ENCODE measurements at regions not wholly inside any gene's neighbourhood (a gene's known extent, or its start where the extent isn't known, plus 50 kb on each side); places are given as distances from the start of the nearest gene placed in this dataset.
"Not testable (repeated sequence)": the region's sequence is repeated elsewhere in the genome, so short reads cannot be mapped to it uniquely, and the experiment has no call there.

- peak; percentile 67 for ATAC-seq
Observed at GRCh38 chr7:91569728-91570457, 305.7 kb downstream of the FZD1 start.

GRCh38 chr7:91570560-91570959, 306.3 kb downstream of the FZD1 start:
- ATAC-seq: no peak

- no peak for ATAC-seq
Observed at GRCh38 chr7:91571601-91572000, 307.4 kb downstream of the FZD1 start.

GRCh38 chr7:91573405-91573804, 307.1 kb downstream of the MTERF1 start:
- no peak for ATAC-seq

GRCh38 chr7:91576459-91576858, 304.0 kb downstream of the MTERF1 start:
- not testable (repeated sequence) for ATAC-seq

- ATAC-seq: no peak
Observed at GRCh38 chr7:91579837-91580236, 300.7 kb downstream of the MTERF1 start.

GRCh38 chr7:91582799-91583477, 297.6 kb downstream of the MTERF1 start:
- no peak for ATAC-seq

GRCh38 chr7:91596287-91596686, 284.2 kb downstream of the MTERF1 start:
- no peak for ATAC-seq

- no peak for ATAC-seq
Observed at GRCh38 chr7:91598791-91599190, 281.7 kb downstream of the MTERF1 start.

- ATAC-seq: no peak
Observed at GRCh38 chr7:91600112-91600511, 280.4 kb downstream of the MTERF1 start.

- ATAC-seq: no peak
Observed at GRCh38 chr7:91603707-91604106, 276.8 kb downstream of the MTERF1 start.

- no peak for ATAC-seq
Observed at GRCh38 chr7:91608606-91609005, 271.9 kb downstream of the MTERF1 start.

GRCh38 chr7:91609525-91609924, 271.0 kb downstream of the MTERF1 start:
- no peak for ATAC-seq

- ATAC-seq: no peak
Observed at GRCh38 chr7:91614431-91614830, 266.1 kb downstream of the MTERF1 start.

GRCh38 chr7:91618776-91619765, 261.4 kb downstream of the MTERF1 start:
- ATAC-seq: no peak

GRCh38 chr7:91620827-91621226, 259.7 kb downstream of the MTERF1 start:
- no peak for ATAC-seq

- ATAC-seq: not testable (repeated sequence)
Observed at GRCh38 chr7:91627324-91627723, 253.2 kb downstream of the MTERF1 start.

- no peak for ATAC-seq
Observed at GRCh38 chr7:91628742-91629141, 251.8 kb downstream of the MTERF1 start.

GRCh38 chr7:91630581-91631380, 249.7 kb downstream of the MTERF1 start:
- ATAC-seq: no peak

GRCh38 chr7:91632234-91632940, 248.1 kb downstream of the MTERF1 start:
- no peak for ATAC-seq

GRCh38 chr7:91633013-91633441, 247.5 kb downstream of the MTERF1 start:
- ATAC-seq: no peak

All from esophagus mucosa (tissue), 1 donor.